HepG2 (cell line): ENCODE measurements at regions not wholly inside any gene's neighbourhood (a gene's known extent, or its start where the extent isn't known, plus 50 kb on each side); places are given as distances from the start of the nearest gene placed in this dataset.

Experiments
- CREM ChIP-seq, 2 experiments: sonication (generic) in 1 of 2; formaldehyde crosslinking in 1 of 2; IDR thresholded peaks; 2 replicates each; pipeline versions ENCODE4 v1.4.0 to v1.6.1; 2016 to 2020; ENCODE audit warnings: antibody characterized with exemption in 1 of 2, mild to moderate bottlenecking in 1 of 2, missing genetic modification reagents in 1 of 2
- FIP1L1 ChIP-seq: fragments of 200-400 bp; formaldehyde crosslinking; IDR thresholded peaks from 2 replicates; pipeline ENCODE4 v1.6.1; 2018; ENCODE audit warnings: low read depth, mild to moderate bottlenecking, low read length, moderate library complexity, borderline replicate concordance; ENCODE audit not compliant: insufficient read depth
- NFE2L1 ChIP-seq: sonication (generic); formaldehyde crosslinking; IDR thresholded peaks from 2 replicates; pipeline ENCODE4 v1.4.0; 2020; ENCODE audit warnings: missing genetic modification reagents, mild to moderate bottlenecking, borderline replicate concordance
- POLR2AphosphoS5 ChIP-seq: IDR thresholded peaks from 2 replicates; pipeline ENCODE4 v1.6.1; 2012; ENCODE audit warnings: low read depth, low read length
- SIN3A ChIP-seq: IDR thresholded peaks from 2 replicates; pipeline ENCODE4 v1.6.1; 2011; ENCODE audit warnings: low read depth, mild to moderate bottlenecking, control low read depth, low read length, borderline replicate concordance
- TCF12 ChIP-seq, 2 experiments: fragments of 450-650 bp in 1 of 2; sonication (generic) in 1 of 2; formaldehyde crosslinking in 1 of 2; IDR thresholded peaks; 2 replicates each; pipeline versions ENCODE4 v1.6.1 to v1.8.0; 2017 to 2022; ENCODE audit warnings: antibody characterized with exemption in 1 of 2, mild to moderate bottlenecking in 1 of 2, missing genetic modification reagents in 1 of 2, moderate library complexity in 1 of 2
- TEF ChIP-seq: sonication (generic); formaldehyde crosslinking; IDR thresholded peaks from 2 replicates; pipeline ENCODE4 v1.5.0; 2020; ENCODE audit warnings: missing genetic modification reagents
- ZBTB43 ChIP-seq: sonication (generic); formaldehyde crosslinking; conservative IDR thresholded peaks from 2 replicates; pipeline ENCODE4 v1.4.0; 2020; ENCODE audit warnings: missing genetic modification reagents
- TF ChIP-seq, protein P1 (sequence below): sonication (generic); formaldehyde crosslinking; IDR thresholded peaks from 2 replicates; pipeline ENCODE4 v1.5.0; 2020; ENCODE audit warnings: mild to moderate bottlenecking, missing genetic modification reagents, moderate library complexity

- TF ChIP-seq ZBTB43 (CRISPR knock-in tag) (no peak), TEF (no peak), FIP1L1 (no peak), TCF12 (IDR thresholded peaks at IDR 0.05) (no peak), TCF12 (CRISPR knock-in tag; IDR thresholded peaks at IDR 0.05) (no peak), NFE2L1 (CRISPR knock-in tag) (no peak), SIN3A (no peak), POLR2AphosphoS5 (no peak), CREM (IDR thresholded peaks at IDR 0.05) (no peak), CREM (CRISPR knock-in tag; IDR thresholded peaks at IDR 0.05) (no peak)
- TF ChIP-seq, protein P1, sequence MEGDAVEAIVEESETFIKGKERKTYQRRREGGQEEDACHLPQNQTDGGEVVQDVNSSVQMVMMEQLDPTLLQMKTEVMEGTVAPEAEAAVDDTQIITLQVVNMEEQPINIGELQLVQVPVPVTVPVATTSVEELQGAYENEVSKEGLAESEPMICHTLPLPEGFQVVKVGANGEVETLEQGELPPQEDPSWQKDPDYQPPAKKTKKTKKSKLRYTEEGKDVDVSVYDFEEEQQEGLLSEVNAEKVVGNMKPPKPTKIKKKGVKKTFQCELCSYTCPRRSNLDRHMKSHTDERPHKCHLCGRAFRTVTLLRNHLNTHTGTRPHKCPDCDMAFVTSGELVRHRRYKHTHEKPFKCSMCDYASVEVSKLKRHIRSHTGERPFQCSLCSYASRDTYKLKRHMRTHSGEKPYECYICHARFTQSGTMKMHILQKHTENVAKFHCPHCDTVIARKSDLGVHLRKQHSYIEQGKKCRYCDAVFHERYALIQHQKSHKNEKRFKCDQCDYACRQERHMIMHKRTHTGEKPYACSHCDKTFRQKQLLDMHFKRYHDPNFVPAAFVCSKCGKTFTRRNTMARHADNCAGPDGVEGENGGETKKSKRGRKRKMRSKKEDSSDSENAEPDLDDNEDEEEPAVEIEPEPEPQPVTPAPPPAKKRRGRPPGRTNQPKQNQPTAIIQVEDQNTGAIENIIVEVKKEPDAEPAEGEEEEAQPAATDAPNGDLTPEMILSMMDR (CRISPR knock-in tag) = no peak
Observed at GRCh38 chr5:36769129-36769770, 107.3 kb upstream of the NIPBL start.
